Progenitor cell of endocrine pancreas (in vitro differentiated cells): ENCODE measurements at regions not wholly inside any gene's neighbourhood (a gene's known extent, or its start where the extent isn't known, plus 50 kb on each side); places are given as distances from the start of the nearest gene placed in this dataset.

Experiments
- DNase-seq: peaks from one replicate; pipeline ENCODE4 v3.0.0; 2021; ENCODE audit warnings: low spot score; ENCODE audit not compliant: unreplicated experiment
- H3K27ac Mint-ChIP-seq: 2 replicates; pipeline ENCODE4 v1.8.0; 2021; ENCODE audit warnings: mild to moderate bottlenecking, moderate library complexity, mixed read lengths
- H3K27me3 Mint-ChIP-seq: 2 replicates; pipeline ENCODE4 v1.8.0; 2021; ENCODE audit warnings: mixed read lengths
- H3K36me3 Mint-ChIP-seq: 2 replicates; pipeline ENCODE4 v1.8.0; 2022; ENCODE audit warnings: mixed read lengths; ENCODE audit not compliant: insufficient read depth
- H3K4me1 Mint-ChIP-seq: 2 replicates; pipeline ENCODE4 v1.8.0; 2021; ENCODE audit warnings: low read depth, mixed read lengths
- H3K4me3 Mint-ChIP-seq: 2 replicates; pipeline ENCODE4 v1.8.0; 2021; ENCODE audit warnings: low read depth, mild to moderate bottlenecking, moderate library complexity, mixed read lengths
- H3K9me3 Mint-ChIP-seq: 2 replicates; pipeline ENCODE4 v1.8.0; 2021; ENCODE audit warnings: low read depth, mixed read lengths
- CTCF ChIP-seq: fragments of 200-600 bp; sonication (generic); IDR thresholded peaks from one replicate; pipeline ENCODE4 v1.5.0; 2021; ENCODE audit warnings: antibody characterized with exemption, mild to moderate bottlenecking; ENCODE audit not compliant: unreplicated experiment

DNA sequence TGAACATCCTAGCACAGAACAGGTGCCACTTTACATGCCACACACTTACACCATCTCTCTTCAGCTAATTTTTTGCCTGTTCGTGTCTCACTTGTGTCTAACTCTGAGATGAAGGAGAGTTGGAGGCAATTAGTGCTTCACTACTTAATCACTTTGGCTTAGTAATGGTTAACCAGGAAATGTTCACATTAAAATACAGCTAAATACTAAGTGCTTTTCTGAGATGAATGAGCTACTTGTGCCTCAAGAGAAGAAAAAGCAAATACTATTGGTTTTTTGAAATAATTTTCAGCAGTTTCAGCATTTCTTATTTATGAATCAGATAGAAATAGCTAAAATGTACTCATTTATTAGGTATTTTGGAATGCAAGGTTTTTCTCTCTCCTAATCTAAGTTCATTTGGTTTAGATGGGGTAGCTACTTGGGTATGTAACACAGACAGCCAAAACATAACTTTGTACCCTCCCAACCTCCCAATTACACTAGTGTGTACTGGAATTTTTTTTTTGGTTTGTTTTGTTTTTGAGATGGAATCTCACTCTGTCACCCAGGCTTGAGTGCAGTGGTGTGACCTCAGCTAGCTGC lies 1474.1 kb upstream of the SEL1L start:
- no peaks in the 10 kb centered on the region for H3K36me3 Mint-ChIP-seq

DNA sequence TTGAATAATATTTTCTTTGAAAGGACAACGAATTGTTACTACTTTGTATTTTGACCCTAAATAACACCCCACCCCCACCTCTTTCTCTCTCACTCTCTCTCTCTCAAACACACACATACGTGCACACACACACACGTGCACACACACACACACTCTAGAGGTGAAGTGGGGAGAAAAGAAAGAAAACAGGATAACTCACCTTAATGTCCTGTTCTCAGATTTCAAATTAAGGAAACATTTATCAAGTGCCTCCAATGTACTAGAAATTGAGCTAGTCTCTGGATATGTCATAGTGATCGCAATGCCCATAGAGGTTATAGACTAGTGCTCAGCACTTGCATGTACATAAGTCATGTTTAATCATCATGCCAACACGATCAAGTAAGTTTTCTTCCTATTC lies 1483.6 kb upstream of the SEL1L start:
- no peaks in the 10 kb centered on the region for H3K27me3 Mint-ChIP-seq
- TF ChIP-seq CTCF = no peak
- H3K27ac Mint-ChIP-seq = no peak overlapping the region
- no peak for DNase-seq
- H3K4me3 Mint-ChIP-seq = no peak overlapping the region
- H3K4me1 Mint-ChIP-seq = peaks cover 3% of the 10 kb centered on the region
- peaks cover 12% of the 10 kb centered on the region for H3K9me3 Mint-ChIP-seq
- H3K36me3 Mint-ChIP-seq = no peaks in the 10 kb centered on the region

More for the DNA sequence above, 1474.1 kb upstream of the SEL1L start:
- H3K9me3 Mint-ChIP-seq = peaks cover 18% of the 10 kb centered on the region
- no peak overlapping the region for H3K27ac Mint-ChIP-seq
- peaks cover 3% of the 10 kb centered on the region for H3K4me1 Mint-ChIP-seq
- H3K27me3 Mint-ChIP-seq = no peaks in the 10 kb centered on the region
- no peak for DNase-seq
- H3K4me3 Mint-ChIP-seq = no peak overlapping the region
- no peak for TF ChIP-seq CTCF

DNA sequence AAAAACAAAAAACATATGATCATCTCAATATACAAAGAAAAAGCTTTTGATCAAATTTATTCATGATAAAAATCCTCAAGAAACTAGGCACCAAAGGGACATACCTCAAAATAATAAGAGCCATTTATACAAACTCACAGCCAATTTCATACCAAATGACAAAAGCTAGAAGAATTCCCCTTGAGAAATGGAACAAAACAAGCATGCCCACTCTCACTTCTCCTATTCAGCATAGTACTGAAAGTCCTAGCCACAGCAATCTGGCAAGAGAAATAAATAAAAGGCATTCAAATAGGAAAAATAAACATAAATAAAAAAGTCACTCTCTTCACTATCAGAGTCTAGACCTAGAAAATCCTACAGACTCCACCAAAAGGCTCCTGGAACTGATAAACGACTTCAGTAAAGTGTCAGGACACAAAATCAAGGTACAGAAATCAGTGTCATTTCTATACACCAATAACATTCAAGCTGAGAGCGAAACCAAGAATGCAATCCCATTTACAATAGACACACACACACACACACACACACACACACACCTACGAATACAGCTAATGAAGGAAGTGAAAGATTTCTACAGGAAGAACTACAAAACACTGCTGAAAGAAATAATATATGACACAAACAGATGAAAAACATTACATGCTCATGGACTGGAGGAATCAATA lies 1486.2 kb upstream of the SEL1L start:
- no peak for TF ChIP-seq CTCF
- DNase-seq = no peak
- no peak overlapping the region for H3K27ac Mint-ChIP-seq
- H3K4me3 Mint-ChIP-seq = no peak overlapping the region
- no peaks in the 10 kb centered on the region for H3K9me3 Mint-ChIP-seq
- peaks cover 3% of the 10 kb centered on the region for H3K4me1 Mint-ChIP-seq
- no peaks in the 10 kb centered on the region for H3K27me3 Mint-ChIP-seq
- H3K36me3 Mint-ChIP-seq = no peaks in the 10 kb centered on the region

DNA sequence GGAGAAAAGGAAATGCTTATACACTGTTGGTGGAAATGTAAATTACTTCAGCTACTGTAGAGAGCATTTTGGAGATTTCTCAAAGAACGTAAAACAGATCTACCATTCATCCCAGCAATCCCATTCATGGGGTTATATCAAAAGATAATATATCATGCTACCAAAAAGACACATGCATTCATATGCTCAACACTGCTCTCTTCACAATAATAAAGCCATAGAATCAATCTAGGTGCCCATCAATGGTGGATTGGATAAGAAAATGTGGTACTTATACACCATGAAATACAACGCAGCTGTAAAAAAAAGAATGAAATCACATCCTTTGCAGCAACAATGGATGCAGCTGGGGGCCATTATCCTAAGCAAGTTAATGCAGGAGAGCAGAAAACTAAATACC lies 1487.7 kb upstream of the SEL1L start:
- Mint-ChIP-seq H3K4me1 (peaks cover 3% of the 10 kb centered on the region), H3K36me3 (no peaks in the 10 kb centered on the region), H3K27ac (no peak overlapping the region), H3K9me3 (no peaks in the 10 kb centered on the region), H3K4me3 (no peak overlapping the region), H3K27me3 (no peaks in the 10 kb centered on the region)
- TF ChIP-seq CTCF = no peak
- no peak for DNase-seq

GRCh38 chr14:83023369-83023768 lies 1489.7 kb upstream of the SEL1L start:
- no peak overlapping the region for H3K4me3 Mint-ChIP-seq
- H3K27me3 Mint-ChIP-seq = no peaks in the 10 kb centered on the region
- H3K36me3 Mint-ChIP-seq = no peaks in the 10 kb centered on the region
- no peak for DNase-seq
- no peak overlapping the region for H3K27ac Mint-ChIP-seq
- H3K9me3 Mint-ChIP-seq = no peaks in the 10 kb centered on the region
- no peak for TF ChIP-seq CTCF
- H3K4me1 Mint-ChIP-seq = no peaks in the 10 kb centered on the region
